PC-9 (cell line): ENCODE measurements at regions not wholly inside any gene's neighbourhood (a gene's known extent, or its start where the extent isn't known, plus 50 kb on each side); places are given as distances from the start of the nearest gene placed in this dataset.

Source experiments
- BruUV-seq: library from RNA; stranded (reverse); fragments of 400-500 nt; replicated peaks from 2 replicates; lab custom pipeline; 2021; lab: Mats Ljungman, UMichigan
- CTCF ChIA-PET: fragments of 300-600 bp; sonication (Branson Sonifier 250); formaldehyde crosslinking; loops from one replicate; lab custom pipeline; 2022; ENCODE audit warnings: antibody characterized with exemption; lab: Charles Lee
- POLR2A ChIA-PET: fragments of 300-600 bp; sonication (Branson Sonifier 250); formaldehyde crosslinking; loops from one replicate; lab custom pipeline; 2022; ENCODE audit warnings: antibody characterized with exemption; ENCODE audit not compliant: unreplicated experiment; lab: Charles Lee
- DNase-seq, 2 experiments: peaks; one replicate each; pipeline versions ENCODE4 v3.0.0 to v3.0.0-alpha.2; 2015 to 2022; ENCODE audit warnings: mixed read lengths in 1 of 2
- H2AFZ ChIP-seq: fragments of 200-600 bp; sonication (generic); 2 replicates; pipeline ENCODE4 v1.8.1; 2017; ENCODE audit warnings: antibody characterized with exemption
- H3F3A ChIP-seq: fragments of 200-600 bp; sonication (generic); 2 replicates; pipeline ENCODE4 v1.8.1; 2017; ENCODE audit warnings: antibody characterized with exemption, mild to moderate bottlenecking, low read depth; ENCODE audit not compliant: insufficient read depth
- H3K27ac ChIP-seq: fragments of 200-600 bp; sonication (generic); 2 replicates; pipeline ENCODE4 v1.6.1; 2016; ENCODE audit warnings: mixed run types
- H3K27me3 ChIP-seq: fragments of 200-600 bp; sonication (generic); 2 replicates; pipeline ENCODE4 v1.6.1; 2016; ENCODE audit warnings: low read depth, mixed run types; ENCODE audit not compliant: insufficient read depth
- H3K36me3 ChIP-seq: fragments of 200-600 bp; sonication (generic); 2 replicates; pipeline ENCODE4 v1.6.1; 2016; ENCODE audit warnings: low read depth, mixed run types
- H3K4me1 ChIP-seq: fragments of 200-600 bp; sonication (generic); replicated peaks from 2 replicates; pipeline ENCODE4 v1.6.1; 2016; ENCODE audit warnings: mixed run types; ENCODE audit not compliant: insufficient read depth
- H3K4me2 ChIP-seq: fragments of 200-600 bp; sonication (generic); 2 replicates; pipeline ENCODE4 v1.6.1; 2017; ENCODE audit warnings: mixed run types
- H3K4me3 ChIP-seq: fragments of 200-600 bp; sonication (generic); 2 replicates; pipeline ENCODE4 v1.6.1; 2016; ENCODE audit warnings: mixed run types
- H3K79me2 ChIP-seq: fragments of 200-600 bp; sonication (generic); 2 replicates; pipeline ENCODE4 v1.6.1; 2017; ENCODE audit warnings: low read depth, mixed run types
- H3K9me2 ChIP-seq: fragments of 200-600 bp; sonication (generic); 2 replicates; pipeline ENCODE4 v1.8.1; 2017; ENCODE audit warnings: mild to moderate bottlenecking; ENCODE audit not compliant: insufficient read depth
- H3K9me3 ChIP-seq: fragments of 200-600 bp; sonication (generic); 2 replicates; pipeline ENCODE4 v1.8.1; 2016; ENCODE audit warnings: low read depth; ENCODE audit not compliant: insufficient read depth
- H4K20me1 ChIP-seq: fragments of 200-600 bp; sonication (generic); 2 replicates; pipeline ENCODE4 v1.8.1; 2017; ENCODE audit not compliant: insufficient read depth
- CTCF ChIP-seq: fragments of 200-600 bp; sonication (generic); conservative IDR thresholded peaks from 2 replicates; pipeline ENCODE4 v1.6.1; 2017; ENCODE audit warnings: mixed run types, antibody characterized with exemption, mild to moderate bottlenecking, moderate library complexity
- EZH2 ChIP-seq: fragments of 200-600 bp; sonication (generic); IDR thresholded peaks from 2 replicates; pipeline ENCODE4 v1.8.0; 2017; ENCODE audit warnings: antibody characterized with exemption, low read depth
- intact Hi-C: fragments of 100-400 bp; cut with micrococcal nuclease; formaldehyde crosslinking; loops from one replicate; pipeline ENCODE4 v1.10.0; 2022; ENCODE audit not compliant: unreplicated experiment

GRCh38 chr2:240369801-240370585 is 65.5 kb upstream of the GPC1 start:
- intact Hi-C loops: loop anchor here (1.0 to 5.0 kb wide), 7 partner anchors 17 to 527 kb away; partner anchors contain the start of gene MAB21L4
- H3K9me2 ChIP-seq: no peaks in the 10 kb centered on the region
- H3K4me2 ChIP-seq: peak overlapping the region; percentile 82
- BruUV-seq: no TSS peak
- peaks cover 57% of the 10 kb centered on the region for H3K4me1 ChIP-seq
- H3K9me3 ChIP-seq: no peaks in the 10 kb centered on the region
- peak overlapping the region; percentile 83 for H3K27ac ChIP-seq
- no peaks in the 10 kb centered on the region for H4K20me1 ChIP-seq
- peak; percentile 96 to 100 for DNase-seq
- H3K4me3 ChIP-seq: peak overlapping the region; percentile 36; the same call in 1 of the 2 replicates
- TF ChIP-seq CTCF: no peak
- TF ChIP-seq EZH2: no peak
- POLR2A ChIA-PET: interaction anchor here (0.5 to 1.3 kb wide), 16 partner anchors 11 to 691 kb away, joined by 3 to 39 read pairs (median 5); no protein-coding TSS in a partner anchor
- no peaks in the 10 kb centered on the region for H3K27me3 ChIP-seq
- peak overlapping the region; percentile 50 for H2AFZ ChIP-seq
- H3K79me2 ChIP-seq: no peaks in the 10 kb centered on the region
- no peaks in the 10 kb centered on the region for H3K36me3 ChIP-seq
- H3F3A ChIP-seq: peaks cover 37% of the 10 kb centered on the region
- CTCF ChIA-PET: interaction anchor here (0.5 to 1.7 kb wide), 6 partner anchors 16 to 150 kb away, joined by 3 to 21 read pairs (median 6); no protein-coding TSS in a partner anchor

GRCh38 chr2:240371129-240372000 is 64.1 kb upstream of the GPC1 start:
- DNase-seq: no peak
- CTCF ChIA-PET: no interaction called here
- intact Hi-C loops: loop anchor here (5.0 kb wide), 1 partner anchor 526 kb away; the partner anchor contains the start of gene MAB21L4
- POLR2A ChIA-PET: interaction anchor here (0.6 to 0.9 kb wide), 2 partner anchors 84 to 86 kb away, joined by 3 to 6 read pairs; no protein-coding TSS in a partner anchor
- Histone ChIP-seq H3K27me3 (no peaks in the 10 kb centered on the region), H3K4me2 (peak overlapping the region; percentile 82), H4K20me1 (no peaks in the 10 kb centered on the region), H3K27ac (no peak overlapping the region), H3K36me3 (no peaks in the 10 kb centered on the region), H3K9me3 (no peaks in the 10 kb centered on the region), H3K9me2 (no peaks in the 10 kb centered on the region), H3K4me3 (no peak overlapping the region), H3F3A (peaks cover 37% of the 10 kb centered on the region), H3K4me1 (peaks cover 57% of the 10 kb centered on the region), H2AFZ (no peak overlapping the region), H3K79me2 (no peaks in the 10 kb centered on the region)
- no TSS peak for BruUV-seq
- no peak for TF ChIP-seq EZH2
- TF ChIP-seq CTCF: no peak

- H3K4me1 ChIP-seq: peaks cover 57% of the 10 kb centered on the region
Observed at GRCh38 chr2:240372101-240372500, 63.4 kb upstream of the GPC1 start.

More at GRCh38 chr2:240372101-240372500, 63.4 kb upstream of the GPC1 start:
- no TSS peak for BruUV-seq
- no peak overlapping the region for H3K27ac ChIP-seq
- POLR2A ChIA-PET: no interaction called here
- H3K36me3 ChIP-seq: no peaks in the 10 kb centered on the region
- no peak for DNase-seq
- TF ChIP-seq EZH2: no peak
- no peak for TF ChIP-seq CTCF
- intact Hi-C loops: loop anchor here (5.0 kb wide), 1 partner anchor 525 kb away; the partner anchor contains the start of gene MAB21L4
- no peak overlapping the region for H3K4me3 ChIP-seq
- no peak overlapping the region for H3K4me2 ChIP-seq
- H3K79me2 ChIP-seq: no peaks in the 10 kb centered on the region
- no peaks in the 10 kb centered on the region for H4K20me1 ChIP-seq
- peaks cover 31% of the 10 kb centered on the region for H3F3A ChIP-seq
- no peaks in the 10 kb centered on the region for H3K9me3 ChIP-seq
- H2AFZ ChIP-seq: no peak overlapping the region
- no peaks in the 10 kb centered on the region for H3K27me3 ChIP-seq
- CTCF ChIA-PET: no interaction called here
- H3K9me2 ChIP-seq: no peaks in the 10 kb centered on the region
